ENCODE measurements at regions not wholly inside any gene's neighbourhood (a gene's known extent, or its start where the extent isn't known, plus 50 kb on each side); places are given as distances from the start of the nearest gene placed in this dataset.

DNA sequence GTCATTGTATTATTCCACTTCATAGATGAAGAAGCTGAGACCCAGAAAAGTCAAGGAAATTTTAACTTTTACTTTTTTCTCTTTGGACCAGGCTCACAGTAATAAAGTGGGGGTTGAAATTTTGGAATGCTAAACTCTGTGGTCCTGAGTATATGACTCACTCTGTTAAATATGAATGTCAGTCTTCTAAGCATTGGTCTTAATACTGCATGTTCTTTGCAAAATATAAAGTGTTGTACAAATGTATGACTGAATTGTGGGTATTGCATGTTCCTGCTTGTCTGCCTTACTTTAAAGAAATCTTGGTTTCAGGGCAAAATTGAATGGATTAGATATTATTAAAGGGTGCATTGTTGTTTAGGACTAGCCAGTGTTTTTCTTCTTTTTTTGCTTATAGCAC lies 950.8 kb upstream of the GOT2 start:
- TF ChIP-seq, protein P1, sequence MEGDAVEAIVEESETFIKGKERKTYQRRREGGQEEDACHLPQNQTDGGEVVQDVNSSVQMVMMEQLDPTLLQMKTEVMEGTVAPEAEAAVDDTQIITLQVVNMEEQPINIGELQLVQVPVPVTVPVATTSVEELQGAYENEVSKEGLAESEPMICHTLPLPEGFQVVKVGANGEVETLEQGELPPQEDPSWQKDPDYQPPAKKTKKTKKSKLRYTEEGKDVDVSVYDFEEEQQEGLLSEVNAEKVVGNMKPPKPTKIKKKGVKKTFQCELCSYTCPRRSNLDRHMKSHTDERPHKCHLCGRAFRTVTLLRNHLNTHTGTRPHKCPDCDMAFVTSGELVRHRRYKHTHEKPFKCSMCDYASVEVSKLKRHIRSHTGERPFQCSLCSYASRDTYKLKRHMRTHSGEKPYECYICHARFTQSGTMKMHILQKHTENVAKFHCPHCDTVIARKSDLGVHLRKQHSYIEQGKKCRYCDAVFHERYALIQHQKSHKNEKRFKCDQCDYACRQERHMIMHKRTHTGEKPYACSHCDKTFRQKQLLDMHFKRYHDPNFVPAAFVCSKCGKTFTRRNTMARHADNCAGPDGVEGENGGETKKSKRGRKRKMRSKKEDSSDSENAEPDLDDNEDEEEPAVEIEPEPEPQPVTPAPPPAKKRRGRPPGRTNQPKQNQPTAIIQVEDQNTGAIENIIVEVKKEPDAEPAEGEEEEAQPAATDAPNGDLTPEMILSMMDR (IDR thresholded peaks at IDR 0.05) = no peak
- no peak for TF ChIP-seq POLR2A (IDR thresholded peaks at IDR 0.05)
